Fibroblast of skin of right biceps (primary cell): ENCODE measurements at regions not wholly inside any gene's neighbourhood (a gene's known extent, or its start where the extent isn't known, plus 50 kb on each side); places are given as distances from the start of the nearest gene placed in this dataset.
"Not testable (repeated sequence)": the region's sequence is repeated elsewhere in the genome, so short reads cannot be mapped to it uniquely, and the experiment has no call there.

Experiments
- DNase-seq: peaks from one replicate; pipeline ENCODE4 v3.0.0-alpha.2; 2013

- DNase-seq = not testable (repeated sequence)
Observed at GRCh38 chr5:121106721-121107690, 642.9 kb downstream of the PRR16 start.

- no peak for DNase-seq
Observed at GRCh38 chr5:121108725-121109124, 644.6 kb downstream of the PRR16 start.

GRCh38 chr5:121109817-121110216 is 645.7 kb downstream of the PRR16 start:
- no peak for DNase-seq

- DNase-seq = peak; percentile 5
Observed at GRCh38 chr5:121121786-121122185, 657.7 kb downstream of the PRR16 start.

GRCh38 chr5:121138495-121138907 is 674.4 kb downstream of the PRR16 start:
- DNase-seq = peak; percentile 31

GRCh38 chr5:121138952-121139351 is 674.9 kb downstream of the PRR16 start:
- DNase-seq = no peak

- DNase-seq = peak; percentile 36
Observed at GRCh38 chr5:121144764-121145163, 680.7 kb downstream of the PRR16 start.

GRCh38 chr5:121151534-121151933 is 687.4 kb downstream of the PRR16 start:
- DNase-seq = peak; percentile 19

GRCh38 chr5:121152411-121152810 is 688.3 kb downstream of the PRR16 start:
- DNase-seq = no peak

GRCh38 chr5:121156565-121156964 is 692.5 kb downstream of the PRR16 start:
- DNase-seq = no peak

GRCh38 chr5:121158451-121158850 is 693.2 kb upstream of the FTMT start:
- no peak for DNase-seq

GRCh38 chr5:121160591-121160990 is 691.1 kb upstream of the FTMT start:
- no peak for DNase-seq

- no peak for DNase-seq
Observed at GRCh38 chr5:121164632-121165031, 687.0 kb upstream of the FTMT start.

GRCh38 chr5:121171361-121171760 is 680.3 kb upstream of the FTMT start:
- no peak for DNase-seq

GRCh38 chr5:121171834-121172233 is 679.8 kb upstream of the FTMT start:
- no peak for DNase-seq

- peak; percentile 3 for DNase-seq
Observed at GRCh38 chr5:121174351-121174750, 677.3 kb upstream of the FTMT start.

- no peak for DNase-seq
Observed at GRCh38 chr5:121175986-121176385, 675.7 kb upstream of the FTMT start.

- peak; percentile 7 for DNase-seq
Observed at GRCh38 chr5:121182788-121183490, 668.7 kb upstream of the FTMT start.

GRCh38 chr5:121188849-121189248 is 662.8 kb upstream of the FTMT start:
- DNase-seq = no peak

- DNase-seq = peak; percentile 72
Observed at GRCh38 chr5:121189342-121190305, 662.1 kb upstream of the FTMT start.

- peak; percentile 74 for DNase-seq
Observed at GRCh38 chr5:121199216-121199999, 652.3 kb upstream of the FTMT start.

- no peak for DNase-seq
Observed at GRCh38 chr5:121218086-121218485, 633.6 kb upstream of the FTMT start.
